Endodermal cell (in vitro differentiated cells): ENCODE measurements at regions not wholly inside any gene's neighbourhood (a gene's known extent, or its start where the extent isn't known, plus 50 kb on each side); places are given as distances from the start of the nearest gene placed in this dataset.

Experiments used
- DNase-seq: peaks from one replicate; pipeline ENCODE4 v3.0.0-alpha.2; 2017
- H3K27ac ChIP-seq: 2 replicates; pipeline ENCODE4 v1.5.1; 2013; ENCODE audit warnings: mild to moderate bottlenecking, low read depth, low read length, moderate library complexity
- H3K27me3 ChIP-seq: 2 replicates; pipeline ENCODE4 v1.6.1; 2013; ENCODE audit warnings: mild to moderate bottlenecking, low read length, moderate library complexity; ENCODE audit not compliant: insufficient read depth, control insufficient read depth, poor library complexity, severe bottlenecking
- H3K36me3 ChIP-seq: 2 replicates; pipeline ENCODE4 v1.7.0; 2013; ENCODE audit warnings: mild to moderate bottlenecking, low read length, moderate library complexity; ENCODE audit not compliant: control insufficient read depth, insufficient read depth
- H3K4me1 ChIP-seq: one replicate; pipeline ENCODE4 v1.7.0; 2013; ENCODE audit warnings: low read length; ENCODE audit not compliant: control insufficient read depth, insufficient read depth
- H3K4me3 ChIP-seq: 2 replicates; pipeline ENCODE4 v1.5.1; 2013; ENCODE audit warnings: mild to moderate bottlenecking, low read length, moderate library complexity
- H3K9ac ChIP-seq: 2 replicates; pipeline ENCODE4 v1.6.1; 2013; ENCODE audit warnings: mild to moderate bottlenecking, low read length, moderate library complexity; ENCODE audit not compliant: poor library complexity, severe bottlenecking; ENCODE audit errors: extremely low read depth
- H3K9me3 ChIP-seq: 2 replicates; pipeline ENCODE4 v1.6.1; 2013; ENCODE audit warnings: mild to moderate bottlenecking, low read length, moderate library complexity; ENCODE audit not compliant: control insufficient read depth
- H3K27ac Mint-ChIP-seq: 2 replicates; pipeline ENCODE4 v1.8.0; 2020; ENCODE audit warnings: mixed read lengths
- H3K27me3 Mint-ChIP-seq: 2 replicates; pipeline ENCODE4 v1.8.0; 2021; ENCODE audit warnings: mild to moderate bottlenecking, mixed read lengths; ENCODE audit not compliant: insufficient read depth
- H3K36me3 Mint-ChIP-seq: 2 replicates; pipeline ENCODE4 v1.8.0; 2020; ENCODE audit warnings: low read depth, mixed read lengths
- H3K4me1 Mint-ChIP-seq: 2 replicates; pipeline ENCODE4 v1.8.0; 2020; ENCODE audit warnings: mixed read lengths
- H3K4me3 Mint-ChIP-seq: 2 replicates; pipeline ENCODE4 v1.8.0; 2020; ENCODE audit warnings: mild to moderate bottlenecking, moderate library complexity, mixed read lengths
- H3K9me3 Mint-ChIP-seq: 2 replicates; pipeline ENCODE4 v1.8.0; 2020; ENCODE audit warnings: mild to moderate bottlenecking, mixed read lengths
- whole genome bisulfite sequencing, 2 experiments: methylation state at CpG; one replicate each; pipeline versions ENCODE4 v1.1.5 to v1.1.7; 2013; ENCODE audit warnings: missing lambda C conversion rate in 2 of 2, mixed read lengths in 1 of 2; ENCODE audit not compliant: insufficient coverage in 1 of 2, insufficient read length in 1 of 2; 5-methylcytosine and 5-hydroxymethylcytosine counted together
- TF ChIP-seq, protein P1 (sequence below): fragments of 200-600 bp; sonication (generic); conservative IDR thresholded peaks from 2 replicates; pipeline ENCODE4 v1.5.0; 2021; ENCODE audit warnings: antibody characterized with exemption, mild to moderate bottlenecking

DNA sequence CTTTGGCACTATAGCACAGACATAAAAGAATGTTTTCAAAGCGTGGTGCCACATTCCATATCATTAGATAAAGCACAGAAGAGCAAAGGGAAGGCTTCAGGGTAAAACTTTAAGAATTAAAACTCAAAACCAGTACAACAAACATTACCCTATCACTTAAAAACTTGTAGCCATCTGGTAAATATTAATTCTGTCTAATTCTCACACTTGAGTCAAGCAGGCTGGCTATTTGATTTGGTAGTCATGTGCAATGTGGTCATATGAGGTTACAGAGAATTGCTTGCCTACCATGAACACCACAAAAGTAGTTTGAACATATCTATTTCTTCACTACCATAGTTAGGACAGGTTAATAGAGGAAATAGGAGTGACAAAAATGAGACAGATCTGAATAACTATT is 244.9 kb downstream of the IRS1 start:
- Mint-ChIP-seq H3K4me3 (no peak overlapping the region), H3K4me1 (peaks cover 6% of the 10 kb centered on the region), H3K27ac (no peak overlapping the region), H3K36me3 (no peaks in the 10 kb centered on the region), H3K9me3 (no peaks in the 10 kb centered on the region), H3K27me3 (no peaks in the 10 kb centered on the region)
- no peak overlapping the region for H3K4me3 ChIP-seq
- H3K4me1 ChIP-seq = no peaks in the 10 kb centered on the region
- no peak overlapping the region for H3K27ac ChIP-seq
- TF ChIP-seq, protein P1, sequence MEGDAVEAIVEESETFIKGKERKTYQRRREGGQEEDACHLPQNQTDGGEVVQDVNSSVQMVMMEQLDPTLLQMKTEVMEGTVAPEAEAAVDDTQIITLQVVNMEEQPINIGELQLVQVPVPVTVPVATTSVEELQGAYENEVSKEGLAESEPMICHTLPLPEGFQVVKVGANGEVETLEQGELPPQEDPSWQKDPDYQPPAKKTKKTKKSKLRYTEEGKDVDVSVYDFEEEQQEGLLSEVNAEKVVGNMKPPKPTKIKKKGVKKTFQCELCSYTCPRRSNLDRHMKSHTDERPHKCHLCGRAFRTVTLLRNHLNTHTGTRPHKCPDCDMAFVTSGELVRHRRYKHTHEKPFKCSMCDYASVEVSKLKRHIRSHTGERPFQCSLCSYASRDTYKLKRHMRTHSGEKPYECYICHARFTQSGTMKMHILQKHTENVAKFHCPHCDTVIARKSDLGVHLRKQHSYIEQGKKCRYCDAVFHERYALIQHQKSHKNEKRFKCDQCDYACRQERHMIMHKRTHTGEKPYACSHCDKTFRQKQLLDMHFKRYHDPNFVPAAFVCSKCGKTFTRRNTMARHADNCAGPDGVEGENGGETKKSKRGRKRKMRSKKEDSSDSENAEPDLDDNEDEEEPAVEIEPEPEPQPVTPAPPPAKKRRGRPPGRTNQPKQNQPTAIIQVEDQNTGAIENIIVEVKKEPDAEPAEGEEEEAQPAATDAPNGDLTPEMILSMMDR = no peak
- no peaks in the 10 kb centered on the region for H3K27me3 ChIP-seq
- H3K36me3 ChIP-seq = no peaks in the 10 kb centered on the region
- H3K9me3 ChIP-seq = no peaks in the 10 kb centered on the region
- 93% methylated on average over 1 of the region's 1 CpG; no CpG with 5 or more reads in 1 of the 2 experiments for WGBS, 2 experiments
- DNase-seq = no peak
- H3K9ac ChIP-seq = no peak overlapping the region

DNA sequence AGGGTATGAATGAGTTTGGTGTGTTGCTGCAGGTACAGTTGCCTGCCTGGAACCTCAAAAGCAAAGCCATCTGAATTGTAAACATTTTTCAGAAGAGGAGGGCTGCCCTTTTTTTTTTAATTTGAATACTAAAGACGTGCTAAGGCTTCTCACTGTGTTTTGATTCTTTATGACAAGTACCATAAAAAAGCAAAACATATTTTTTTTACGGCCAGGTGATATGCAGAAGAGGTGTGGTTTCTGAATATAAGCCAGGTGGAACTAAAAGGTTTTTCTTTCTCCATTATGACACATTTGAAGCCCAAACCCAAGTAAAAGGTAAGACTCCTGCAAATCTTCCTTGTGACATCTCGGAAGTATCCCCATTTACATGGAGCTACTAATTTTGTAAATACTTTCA is 246.3 kb downstream of the IRS1 start:
- TF ChIP-seq, protein P1 = no peak
- Mint-ChIP-seq H3K36me3 (no peaks in the 10 kb centered on the region), H3K27me3 (no peaks in the 10 kb centered on the region), H3K4me1 (peaks cover 6% of the 10 kb centered on the region), H3K4me3 (no peak overlapping the region), H3K9me3 (no peaks in the 10 kb centered on the region), H3K27ac (no peak overlapping the region)
- 75 to 94% methylated on average over 1 to 3 of the region's 3 CpGs for WGBS, 2 experiments
- no peak overlapping the region for H3K4me3 ChIP-seq
- H3K27ac ChIP-seq = no peak overlapping the region
- no peaks in the 10 kb centered on the region for H3K4me1 ChIP-seq
- no peak for DNase-seq
- no peak overlapping the region for H3K9ac ChIP-seq
- H3K27me3 ChIP-seq = no peaks in the 10 kb centered on the region
- H3K9me3 ChIP-seq = no peaks in the 10 kb centered on the region
- H3K36me3 ChIP-seq = no peaks in the 10 kb centered on the region

DNA sequence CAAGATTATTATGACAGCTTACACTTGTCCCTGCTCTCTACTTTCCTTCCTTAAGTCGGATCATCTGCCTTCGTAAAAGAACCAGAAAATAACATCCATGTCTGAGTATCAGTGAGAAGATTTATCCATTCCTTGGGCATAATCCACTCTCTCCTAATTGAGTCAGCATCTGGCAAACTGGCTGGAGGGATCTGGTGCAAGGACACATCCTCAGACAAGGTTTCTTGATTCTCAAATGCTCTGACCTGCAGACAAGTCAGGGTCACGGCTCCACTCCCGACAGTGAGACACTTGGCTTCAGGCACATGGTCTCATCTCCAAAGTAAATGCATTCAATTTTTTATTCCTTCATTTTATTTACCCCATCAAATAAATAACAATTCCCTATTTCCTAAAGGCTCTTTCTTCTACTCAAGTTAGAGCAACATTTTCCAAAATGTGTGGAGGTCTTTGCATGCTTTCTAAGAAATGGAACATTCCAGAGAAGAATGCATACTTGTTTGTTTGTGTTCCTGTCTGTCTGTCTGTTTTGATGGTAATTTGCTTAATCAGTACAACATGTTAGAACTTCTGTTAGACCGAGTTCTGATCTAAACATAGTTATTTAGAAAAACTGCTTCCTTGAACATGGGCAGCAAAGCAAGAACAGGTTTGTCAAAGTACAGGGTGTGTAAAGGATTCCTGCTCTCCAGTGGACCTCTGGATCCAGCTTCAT is 246.9 kb downstream of the IRS1 start:
- H3K4me1 ChIP-seq = no peaks in the 10 kb centered on the region
- H3K36me3 Mint-ChIP-seq = no peaks in the 10 kb centered on the region
- TF ChIP-seq, protein P1 = no peak
- no peaks in the 10 kb centered on the region for H3K36me3 ChIP-seq
- H3K27ac ChIP-seq = no peak overlapping the region
- no peak overlapping the region for H3K4me3 ChIP-seq
- no peak for DNase-seq
- H3K9me3 Mint-ChIP-seq = no peaks in the 10 kb centered on the region
- H3K9ac ChIP-seq = no peak overlapping the region
- H3K27me3 ChIP-seq = no peaks in the 10 kb centered on the region
- peaks cover 6% of the 10 kb centered on the region for H3K4me1 Mint-ChIP-seq
- H3K27me3 Mint-ChIP-seq = no peaks in the 10 kb centered on the region
- no peak overlapping the region for H3K4me3 Mint-ChIP-seq
- WGBS, 2 experiments = 88% methylated on average over 5 of the region's 5 CpGs
- no peaks in the 10 kb centered on the region for H3K9me3 ChIP-seq
- no peak overlapping the region for H3K27ac Mint-ChIP-seq
